UCSD-AML1 (cell line): ENCODE measurements at regions not wholly inside any gene's neighbourhood (a gene's known extent, or its start where the extent isn't known, plus 50 kb on each side); places are given as distances from the start of the nearest gene placed in this dataset.

Experiments used
- DNase-seq: peaks from one replicate; lab custom pipeline; 2025; ENCODE audit not compliant: unreplicated experiment; lab: John Stamatoyannopoulos, UW

- DNase-seq = no peak
These were observed 195.1 kb downstream of the MAGEB5 start for GRCh38 chrX:26411045-26411444.

DNA sequence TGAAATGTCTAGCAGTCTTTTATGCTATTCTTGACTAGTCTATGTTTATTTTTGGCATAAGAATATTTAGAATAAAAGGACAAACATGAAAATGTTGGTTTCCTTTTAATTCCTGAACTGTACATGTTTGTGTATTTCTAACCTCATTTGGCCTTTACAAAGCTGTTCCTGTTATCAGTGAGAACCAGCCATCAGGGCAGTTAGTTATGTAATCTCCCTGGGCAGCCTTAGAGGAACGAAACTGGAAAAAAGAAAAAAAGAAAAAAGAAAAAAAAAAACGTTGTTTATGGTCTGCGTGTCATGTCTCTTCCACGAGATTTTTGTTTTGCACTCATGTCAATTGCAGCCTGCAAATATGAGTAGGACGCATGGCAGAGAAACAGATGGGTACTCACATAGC, 193.7 kb downstream of the MAGEB5 start:
- no peak for DNase-seq

DNA sequence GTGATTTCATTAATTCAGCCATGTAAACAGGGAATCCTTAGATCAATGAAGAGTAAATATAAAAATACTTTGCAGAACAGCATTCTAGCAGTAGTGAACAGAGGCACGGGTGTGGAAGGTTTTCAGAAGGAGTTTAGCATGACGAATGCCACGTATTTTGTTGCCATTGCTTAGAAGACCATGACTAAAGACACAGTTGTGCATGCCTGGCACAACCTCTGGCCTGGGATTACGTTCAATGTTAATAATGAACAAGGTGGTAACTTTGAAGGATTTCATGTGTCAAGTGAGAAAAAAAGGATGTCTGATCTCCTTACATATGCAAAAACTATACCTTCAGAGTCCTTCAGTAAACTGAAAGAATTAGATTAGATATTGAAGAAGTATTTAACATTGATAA, 171.9 kb downstream of the MAGEB5 start:
- DNase-seq = no peak

DNA sequence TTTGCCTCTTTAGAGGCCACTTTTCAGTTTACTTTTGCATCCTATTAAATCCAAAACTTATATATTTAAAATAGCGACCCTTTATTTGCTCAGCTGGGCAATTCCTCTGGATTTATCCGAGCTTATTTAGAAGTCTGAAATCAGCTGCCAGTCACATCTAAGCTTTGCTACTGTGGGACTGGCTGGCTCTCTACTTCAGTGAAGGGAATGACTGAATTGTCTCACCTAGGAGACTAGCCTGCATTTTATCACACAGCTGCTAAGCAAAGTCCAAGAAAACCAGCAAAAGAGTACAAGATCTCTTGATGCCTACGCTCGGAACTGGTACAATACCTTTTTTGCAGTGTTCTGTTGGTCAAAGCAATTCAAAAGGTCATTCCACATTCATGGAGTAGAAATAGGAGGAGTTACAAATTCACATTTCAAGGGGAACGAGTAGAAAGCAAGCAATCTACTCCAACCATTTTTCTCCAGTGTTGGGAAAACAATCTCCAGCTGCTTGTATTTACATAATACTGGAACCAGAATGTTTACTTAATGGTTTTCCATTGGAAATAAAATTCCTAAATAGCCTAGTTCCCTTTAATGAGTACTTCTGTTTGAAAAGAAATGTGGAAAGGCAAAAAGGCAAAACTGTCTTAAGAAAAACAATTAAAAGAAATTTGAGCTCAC, 160.2 kb downstream of the MAGEB5 start:
- no peak for DNase-seq

GRCh38 chrX:26375346-26375745, 159.4 kb downstream of the MAGEB5 start:
- DNase-seq = no peak

GRCh38 chrX:26373829-26374228, 157.9 kb downstream of the MAGEB5 start:
- DNase-seq = no peak

DNA sequence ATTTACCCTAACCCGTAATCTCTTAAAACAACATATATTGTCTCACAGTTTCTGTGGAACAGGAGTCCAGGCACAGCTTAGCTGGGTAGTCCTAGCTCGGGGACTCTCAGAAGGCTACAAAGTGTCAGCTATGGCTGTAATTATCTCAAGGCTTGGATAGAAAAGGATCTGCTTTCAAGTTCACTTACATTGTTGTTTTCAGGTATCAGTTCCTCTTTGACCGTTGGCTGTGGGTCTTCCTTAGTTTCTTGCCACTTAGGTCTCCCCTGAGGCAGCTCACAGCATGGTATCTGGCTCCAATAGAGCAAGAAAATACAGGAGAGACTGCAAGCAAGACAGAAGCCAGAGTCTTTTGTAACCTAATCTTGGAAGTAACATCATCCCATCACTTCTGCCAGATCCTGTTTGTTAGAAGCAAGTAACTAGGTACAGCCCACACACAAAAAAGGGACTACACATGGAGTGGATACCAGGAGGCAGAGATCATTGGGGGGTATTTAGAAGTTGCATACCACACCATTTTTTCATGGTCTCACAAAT, 137.0 kb downstream of the MAGEB5 start:
- no peak for DNase-seq

- no peak for DNase-seq
These were observed 131.2 kb downstream of the MAGEB5 start for GRCh38 chrX:26347171-26347570.

- DNase-seq = no peak
These were observed 118.3 kb downstream of the MAGEB5 start for GRCh38 chrX:26334232-26334631.

DNA sequence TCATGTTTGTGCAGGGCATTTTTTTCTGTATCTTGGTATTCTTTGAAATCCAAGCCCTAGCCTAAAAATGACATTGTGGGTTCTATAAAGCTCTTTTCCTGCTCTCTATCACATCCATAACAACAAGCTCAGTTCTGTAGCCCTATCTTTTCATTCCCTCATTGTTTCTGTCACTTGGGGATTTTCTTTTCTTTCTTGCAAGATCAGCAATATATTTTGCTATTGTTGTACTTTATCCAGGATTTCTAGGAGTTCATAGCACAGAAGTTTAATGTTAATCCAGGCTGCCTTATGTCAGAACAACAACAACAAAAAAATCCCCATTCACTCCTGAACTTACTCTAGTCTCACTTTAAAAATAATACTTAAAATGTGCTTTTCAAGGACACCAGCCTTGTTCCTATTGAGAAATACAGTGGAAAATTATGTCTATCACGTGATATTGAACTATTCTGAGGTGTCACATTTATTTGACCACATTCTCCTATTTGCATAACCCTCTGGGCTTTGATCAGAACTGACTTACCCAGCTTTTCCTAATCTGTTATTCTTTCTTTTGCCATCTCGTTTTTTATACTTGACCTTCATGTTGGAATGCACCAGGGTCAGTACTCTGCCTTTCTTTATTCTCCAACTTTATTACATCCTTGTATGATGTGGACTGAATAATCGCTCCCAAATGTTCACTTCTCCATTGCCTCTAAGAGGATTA, 112.8 kb downstream of the MAGEB5 start:
- no peak for DNase-seq

- DNase-seq = no peak
These were observed 93.3 kb downstream of the MAGEB5 start for GRCh38 chrX:26309262-26309661.

- no peak for DNase-seq
These were observed 79.5 kb downstream of the MAGEB5 start for GRCh38 chrX:26295425-26295824.

DNA sequence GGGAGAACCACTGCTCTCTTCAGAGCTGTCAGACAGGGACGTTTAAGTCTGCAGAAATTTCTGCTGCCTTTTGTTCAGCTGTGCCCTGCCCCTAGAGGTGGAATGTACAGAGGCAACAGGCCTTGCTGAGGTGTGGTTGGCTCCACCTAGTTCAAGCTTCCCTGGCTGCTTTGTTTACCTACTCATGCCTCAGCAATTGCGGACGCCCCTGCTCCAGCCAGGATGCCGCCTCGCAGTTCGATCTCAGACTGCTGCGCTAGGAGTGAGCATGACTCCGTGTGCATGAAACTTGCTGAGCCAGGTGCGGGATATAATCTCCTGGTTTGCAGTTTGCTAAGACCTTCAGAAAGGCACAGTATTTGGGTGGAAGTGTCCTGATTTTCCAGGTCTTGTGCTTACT, 70.9 kb downstream of the MAGEB5 start:
- DNase-seq = no peak
